ENCODE measurements at regions not wholly inside any gene's neighbourhood (a gene's known extent, or its start where the extent isn't known, plus 50 kb on each side); places are given as distances from the start of the nearest gene placed in this dataset.

GRCh38 chr10:81309041-81309552 is 565.9 kb upstream of the NRG3 start:
- Histone ChIP-seq H3K36me3 (ENCODE audit: control insufficient read depth in 2 of 4, insufficient read depth in 4 of 4, low read length in 3 of 4) (no peaks in the 10 kb centered on the region), H3K4me2 (ENCODE audit: insufficient read depth in 1 of 2, low read depth in 2 of 2, low read length in 2 of 2) (no peak overlapping the region), H4K20me1 (replicated peaks in 1 of 2; ENCODE audit: control insufficient read depth in 1 of 2, insufficient read depth in 2 of 2, low read length in 2 of 2) (no peaks in the 10 kb centered on the region), H3K79me2 (ENCODE audit: control insufficient read depth in 1 of 2, insufficient read depth in 2 of 2, low read length in 2 of 2) (no peaks in the 10 kb centered on the region), H2BK5ac (ENCODE audit: low read depth, low read length) (no peak overlapping the region), H2BK12ac (ENCODE audit: low read depth, low read length) (no peak overlapping the region), H4K5ac (ENCODE audit: insufficient read length, low read depth, low read length) (no peak overlapping the region), H3K14ac (ENCODE audit: insufficient read length) (no peak overlapping the region), H4K91ac (replicated peaks; ENCODE audit: insufficient read length, low read length) (no peak overlapping the region), H3K27ac (ENCODE audit: low read depth, low read length) (no peak overlapping the region), H3K9me3 (ENCODE audit: insufficient read depth in 2 of 2, low read depth in 1 of 2, low read length in 1 of 2) (peaks cover 0 to 3% of the 10 kb centered on the region in 2 experiments; a peak in 1 of 4 replicates), H3K27me3 (replicated peaks in 1 of 4; ENCODE audit: control insufficient read depth in 3 of 4, extremely low read depth in 1 of 4, insufficient read depth in 3 of 4, low read length in 3 of 4) (no peaks in the 10 kb centered on the region), H3K4me1 (replicated peaks in 1 of 4; ENCODE audit: control insufficient read depth in 3 of 4, insufficient read depth in 4 of 4, low read length in 3 of 4) (no peaks in the 10 kb centered on the region), H4K8ac (ENCODE audit: extremely low read depth, insufficient read depth, low read length) (no peak overlapping the region; the same call in 1 of the 2 replicates), H2BK20ac (ENCODE audit: low read length) (no peak overlapping the region), H2BK120ac (replicated peaks; ENCODE audit: low read depth, low read length) (no peak overlapping the region), H3K9ac (replicated peaks in 1 of 4; ENCODE audit: extremely low read depth in 1 of 4, low read depth in 3 of 4, low read length in 3 of 4) (no peak overlapping the region), H3K56ac (replicated peaks; ENCODE audit: insufficient read length, low read depth, low read length) (no peak overlapping the region), H3K4me3 (ENCODE audit: extremely low read depth in 1 of 4, insufficient read depth in 2 of 4, low read depth in 3 of 4, low read length in 4 of 4) (no peak overlapping the region), H3K23ac (ENCODE audit: insufficient read length) (no peak overlapping the region), H2AK5ac (ENCODE audit: low read depth, low read length) (no peak overlapping the region), H3K23me2 (ENCODE audit: low read depth, low read length) (no peaks in the 10 kb centered on the region), H2AFZ (ENCODE audit: low read length) (no peak overlapping the region), H3K4ac (replicated peaks; ENCODE audit: insufficient read length, low read depth, low read length) (no peak overlapping the region), H2BK15ac (ENCODE audit: low read length) (no peak overlapping the region), H3K79me1 (ENCODE audit: low read depth, low read length) (no peaks in the 10 kb centered on the region), H3K18ac (ENCODE audit: extremely low read depth, low read length) (no peak overlapping the region)
- 95% methylated on average over 18 of the region's 38 CpGs; no CpG with 5 or more reads in 1 of the 2 experiments for WGBS, 2 experiments (ENCODE audit: extremely low coverage in 1 of 2, insufficient coverage in 1 of 2, insufficient read length in 1 of 2, insufficient replicate concordance in 2 of 2, low coverage in 1 of 2, low lambda C conversion rate in 2 of 2, missing lambda C conversion rate in 1 of 2)
- CTCF ChIA-PET (ENCODE audit: partially characterized antibody): no interaction called here
- TF ChIP-seq KDM4A (IDR thresholded peaks at IDR 0.05; ENCODE audit: low read depth, low read length, severe bottlenecking) (no peak), GABPA (IDR thresholded peaks at IDR 0.05; ENCODE audit: borderline replicate concordance, insufficient read depth, low read length) (no peak), CEBPB (IDR thresholded peaks at IDR 0.05; ENCODE audit: low read depth, low read length) (no peak), CREB1 (IDR thresholded peaks at IDR 0.05) (no peak), JUND (IDR thresholded peaks at IDR 0.05; ENCODE audit: low read length) (no peak)
- POLR2A ChIA-PET (ENCODE audit: partially characterized antibody): no interaction called here
- FAIRE-seq: no peak
- no peak for DNase-seq (ENCODE audit: low read depth in 1 of 2, low spot score in 2 of 2)
